GM19438 (cell line): ENCODE measurements at regions not wholly inside any gene's neighbourhood (a gene's known extent, or its start where the extent isn't known, plus 50 kb on each side); places are given as distances from the start of the nearest gene placed in this dataset.

Experiments
- ATAC-seq: cut with Tn5 transposase; IDR thresholded peaks from one replicate; pipeline ENCODE4 v1.9.1; 2021; ENCODE audit warnings: low read depth; ENCODE audit not compliant: unreplicated experiment

DNA sequence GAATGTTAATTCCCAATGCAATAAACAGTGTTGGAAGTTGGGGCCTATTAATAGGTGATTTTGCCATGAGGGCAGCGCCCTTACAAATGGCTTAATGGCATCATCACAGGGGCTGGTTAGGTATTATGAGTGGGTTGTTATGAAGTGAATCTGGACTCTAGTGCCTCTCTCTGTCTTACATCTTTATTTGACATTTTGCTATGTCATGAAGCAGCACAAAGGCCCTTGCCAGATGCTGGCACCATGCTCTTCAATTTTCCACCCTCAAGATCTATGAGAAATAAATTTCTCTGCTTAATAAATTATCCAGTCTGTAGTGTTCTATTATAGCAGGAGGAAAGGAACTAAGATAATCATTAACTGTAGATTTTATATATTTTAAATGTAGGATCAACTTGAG lies 1098.7 kb upstream of the NUDT12 start:
- no peak for ATAC-seq

DNA sequence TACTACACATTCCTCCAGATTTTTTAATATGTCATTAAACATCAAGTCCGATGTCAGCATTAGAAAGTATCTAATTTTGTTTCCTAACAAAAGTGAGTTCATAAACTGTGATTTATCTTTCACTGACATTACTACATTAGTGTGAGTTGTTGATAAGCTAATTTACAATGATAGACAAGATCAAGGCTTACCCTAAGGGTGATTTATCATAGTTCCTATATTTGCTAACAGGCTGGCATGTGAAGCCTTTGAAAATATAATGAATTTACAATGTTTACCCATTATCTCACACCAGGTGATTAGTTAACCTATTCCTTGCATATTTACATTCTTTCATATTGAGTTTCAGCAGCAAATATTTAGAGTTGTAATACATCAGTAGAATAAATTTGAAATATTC lies 1096.9 kb upstream of the NUDT12 start:
- ATAC-seq = no peak

DNA sequence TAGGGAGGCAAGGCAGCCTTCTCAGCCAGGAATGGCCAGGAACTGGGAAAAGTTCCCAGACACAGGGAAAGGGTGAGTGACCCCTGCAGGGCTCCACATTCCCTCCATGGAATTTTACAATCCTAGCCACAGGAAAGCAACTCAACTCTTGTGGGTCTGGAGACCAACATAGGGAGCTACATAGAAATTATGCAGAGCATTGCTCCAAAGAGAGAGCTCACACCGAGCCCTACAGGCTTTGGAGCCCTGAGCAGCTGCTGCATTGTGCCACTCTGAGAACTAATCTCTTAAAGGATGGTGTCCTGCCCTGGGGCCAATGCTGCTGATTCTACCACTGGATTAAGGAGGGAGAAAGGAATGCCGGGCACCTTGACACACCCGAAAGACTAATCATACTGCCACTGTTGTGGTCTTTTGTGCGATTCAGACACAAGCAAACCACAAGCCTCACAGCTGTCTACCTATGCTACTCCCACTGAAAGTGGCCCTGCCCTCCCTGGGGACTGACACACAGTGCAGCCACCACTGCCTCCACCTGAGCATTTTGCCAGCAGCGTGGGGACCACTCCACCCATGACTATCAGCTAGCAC lies 1089.8 kb upstream of the NUDT12 start:
- no peak for ATAC-seq

DNA sequence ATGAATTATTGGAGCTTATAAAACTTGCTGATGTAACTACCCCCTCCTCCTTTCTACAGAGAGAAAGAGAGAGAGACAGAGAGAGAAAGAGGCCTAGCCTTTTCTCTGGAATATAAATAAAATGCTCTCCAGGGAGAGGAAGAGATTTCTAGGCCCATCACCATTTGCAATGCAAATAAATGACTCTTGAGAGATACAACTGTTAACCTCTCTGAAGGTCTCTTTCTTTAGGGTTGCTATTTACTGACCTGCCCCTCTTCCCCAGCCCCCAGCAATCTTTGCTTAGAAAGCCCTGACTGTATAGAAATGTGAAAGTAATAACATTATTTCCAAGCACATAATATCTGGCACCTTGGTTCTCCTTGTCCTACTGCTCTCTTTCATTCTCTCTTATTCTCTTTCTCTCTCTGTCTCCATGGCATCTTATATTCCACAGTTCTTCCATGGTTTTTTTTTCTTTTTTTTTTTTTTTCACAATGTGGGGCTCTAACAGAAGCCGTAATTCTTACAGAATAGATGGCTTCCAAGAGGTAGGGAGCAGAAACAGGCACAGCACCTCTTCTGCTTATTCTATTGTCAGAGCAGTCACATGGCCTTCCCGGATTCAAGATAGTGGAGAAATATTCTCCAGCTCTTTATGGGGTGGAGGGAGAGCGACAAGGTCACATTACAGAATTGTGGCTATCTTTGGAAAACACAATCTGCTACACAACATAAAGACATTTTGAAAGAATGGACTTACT lies 1087.9 kb upstream of the NUDT12 start:
- no peak for ATAC-seq

DNA sequence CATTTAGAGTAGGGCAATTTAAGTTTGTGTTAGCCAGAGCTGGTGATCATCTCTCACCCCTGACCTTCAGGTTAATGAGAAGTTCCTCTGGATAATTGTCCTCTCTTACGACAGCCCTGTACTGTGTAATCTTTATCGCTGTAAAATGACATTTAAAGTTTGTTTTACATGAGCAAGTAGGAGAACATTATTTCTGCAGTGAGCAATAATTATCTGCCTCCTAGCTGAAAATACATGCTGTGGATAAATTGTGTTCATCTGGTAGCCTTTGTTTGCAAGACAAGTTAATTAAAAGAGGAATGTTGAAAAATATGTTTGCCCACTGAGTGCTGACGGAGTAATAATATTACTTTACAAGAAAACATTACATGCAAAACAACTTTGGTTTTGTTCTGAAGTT lies 1083.8 kb upstream of the NUDT12 start:
- no peak for ATAC-seq

DNA sequence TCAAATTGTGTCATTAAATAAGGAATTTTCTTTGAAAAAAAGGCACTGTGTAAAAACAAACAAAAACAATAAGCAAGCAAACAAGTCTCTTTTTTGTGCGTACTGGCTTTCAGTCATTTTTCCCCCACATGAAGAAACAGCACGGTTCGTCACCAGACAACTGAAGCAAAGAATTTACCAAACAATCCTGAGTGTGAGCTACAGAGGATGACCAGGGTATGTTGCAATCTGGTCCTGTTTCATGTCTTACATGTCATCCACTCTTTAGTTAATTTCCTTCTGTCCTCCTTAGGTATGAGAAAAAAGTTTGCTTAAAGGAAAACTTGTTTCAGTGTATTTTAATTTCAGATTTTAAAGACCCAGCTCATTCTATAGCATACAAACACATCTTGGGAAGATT lies 1080.7 kb upstream of the NUDT12 start:
- no peak for ATAC-seq

DNA sequence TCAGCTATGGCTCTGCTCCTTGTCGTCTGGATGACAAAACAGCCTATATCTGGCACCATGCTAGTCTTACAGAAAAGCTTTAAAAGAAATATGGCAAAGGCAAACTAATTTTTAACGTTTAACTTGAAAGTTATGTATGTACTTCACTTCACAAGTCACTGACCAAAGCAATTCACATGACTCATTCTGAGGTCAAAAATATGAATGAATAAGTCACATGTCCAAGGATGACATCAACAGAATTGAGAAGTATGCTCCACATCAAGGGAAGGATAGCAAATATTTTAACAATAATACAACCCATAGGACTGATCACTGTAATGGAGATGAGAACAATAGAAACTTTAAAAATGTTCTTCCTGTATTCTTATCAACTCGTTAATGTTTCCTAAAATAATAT lies 1072.6 kb upstream of the NUDT12 start:
- no peak for ATAC-seq

DNA sequence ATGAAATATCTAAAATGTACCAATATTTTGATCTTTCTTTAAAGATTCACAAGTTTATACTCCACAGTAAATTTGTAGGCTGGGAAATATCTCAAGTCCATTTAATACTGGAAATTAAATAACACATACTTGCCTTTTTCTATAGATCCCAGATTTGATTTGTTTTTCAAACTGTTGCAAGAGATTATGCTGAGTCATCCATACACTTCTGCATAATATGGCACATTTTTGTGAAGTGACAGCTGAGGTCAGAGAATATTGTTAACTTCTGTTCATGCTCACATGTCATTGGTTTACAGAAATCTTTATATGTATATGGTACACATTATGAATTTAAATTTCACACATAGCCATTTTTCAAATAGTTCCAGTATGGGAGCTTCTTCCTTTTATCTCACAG lies 1066.3 kb upstream of the NUDT12 start:
- no peak for ATAC-seq

DNA sequence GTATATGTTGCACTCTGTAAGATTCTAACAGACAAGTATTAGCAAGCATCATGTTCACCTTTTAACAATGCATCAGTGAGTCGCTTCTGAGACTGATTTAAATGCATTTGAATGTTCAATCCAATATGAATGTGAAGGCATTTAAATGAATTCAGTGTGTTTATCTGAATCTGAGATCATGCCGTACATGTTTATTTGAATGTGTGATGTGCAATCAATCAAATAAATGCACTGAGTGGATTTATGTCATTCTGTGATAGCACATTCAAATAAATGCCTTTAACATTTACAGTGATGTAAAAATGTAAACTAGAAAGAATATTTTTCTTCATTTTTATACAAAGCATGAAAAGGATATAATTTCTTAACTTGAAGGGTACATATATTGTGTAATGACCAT lies 1063.5 kb upstream of the NUDT12 start:
- no peak for ATAC-seq

DNA sequence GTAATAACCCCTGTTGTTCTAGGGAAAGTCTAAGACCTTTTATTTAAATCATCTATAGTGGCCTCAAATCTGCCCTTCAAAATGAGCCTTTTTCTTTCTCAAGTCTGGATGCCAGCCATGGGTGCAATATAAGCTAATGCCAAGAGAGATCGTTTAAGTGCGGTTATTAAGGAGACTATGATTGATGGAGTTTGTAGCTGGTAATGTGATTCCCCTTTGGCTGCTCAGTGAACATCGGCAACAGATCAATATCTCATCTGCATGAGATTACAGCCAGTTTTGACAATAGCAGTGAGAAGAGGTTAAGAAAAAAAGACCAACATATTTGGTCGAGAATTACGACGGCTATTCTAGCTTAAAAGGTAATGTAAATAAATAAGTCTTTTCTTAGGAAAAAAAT lies 1049.4 kb upstream of the NUDT12 start:
- no peak for ATAC-seq

DNA sequence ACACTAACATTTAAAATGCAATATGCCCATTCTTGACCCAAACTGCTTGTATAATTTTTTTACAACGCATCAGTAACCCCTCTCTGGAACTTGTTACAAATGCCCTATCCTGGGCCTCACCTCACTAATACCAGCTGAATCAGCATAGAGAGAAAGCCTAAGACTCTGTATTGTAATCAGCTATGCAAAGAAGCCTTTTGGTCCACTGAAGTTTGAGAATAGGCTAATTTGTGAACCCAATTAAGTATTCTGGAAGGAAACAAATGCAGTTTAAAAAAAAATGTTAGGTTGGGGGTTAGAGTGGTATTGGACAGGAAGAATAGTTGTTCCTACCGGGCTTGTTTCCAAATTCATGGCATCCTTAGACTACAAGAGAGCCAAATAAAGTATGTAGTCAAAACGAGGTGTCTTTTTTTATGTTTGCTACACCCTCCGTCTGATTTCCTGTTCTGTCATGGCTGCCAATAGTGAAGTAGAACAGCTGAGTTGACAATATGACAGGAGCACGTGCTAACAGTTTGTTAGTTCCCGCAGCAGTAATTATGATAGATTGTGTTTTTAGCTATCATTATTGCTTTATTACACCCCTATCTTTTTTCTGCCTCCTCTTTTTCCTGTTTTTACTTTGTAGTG lies 1048.7 kb upstream of the NUDT12 start:
- no peak for ATAC-seq

DNA sequence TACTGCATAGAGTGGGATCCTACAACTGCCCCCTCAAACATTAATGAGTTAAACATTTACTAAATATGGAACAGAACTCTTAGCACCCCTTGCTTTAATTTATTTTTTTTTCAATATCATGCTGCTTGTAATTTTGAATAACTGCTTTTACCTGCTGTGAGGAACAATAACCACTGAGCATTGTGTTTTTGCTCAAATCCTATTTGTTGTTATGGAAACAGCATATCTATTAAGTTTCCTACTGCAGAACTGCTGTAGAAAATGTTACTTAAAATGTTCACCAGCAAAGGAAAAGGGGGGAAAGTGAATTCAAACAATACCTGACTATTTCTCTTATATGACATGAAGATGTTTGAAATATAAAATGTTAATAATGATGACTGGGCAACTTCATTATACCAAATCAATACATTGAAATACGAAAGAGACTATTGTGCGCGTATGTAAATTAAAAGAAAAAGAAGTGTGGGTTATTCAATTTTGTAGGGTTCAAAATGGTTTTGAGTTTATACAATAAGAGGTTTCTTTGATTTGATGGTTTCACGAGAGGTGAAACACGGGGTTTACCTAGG lies 1043.8 kb upstream of the NUDT12 start:
- no peak for ATAC-seq

DNA sequence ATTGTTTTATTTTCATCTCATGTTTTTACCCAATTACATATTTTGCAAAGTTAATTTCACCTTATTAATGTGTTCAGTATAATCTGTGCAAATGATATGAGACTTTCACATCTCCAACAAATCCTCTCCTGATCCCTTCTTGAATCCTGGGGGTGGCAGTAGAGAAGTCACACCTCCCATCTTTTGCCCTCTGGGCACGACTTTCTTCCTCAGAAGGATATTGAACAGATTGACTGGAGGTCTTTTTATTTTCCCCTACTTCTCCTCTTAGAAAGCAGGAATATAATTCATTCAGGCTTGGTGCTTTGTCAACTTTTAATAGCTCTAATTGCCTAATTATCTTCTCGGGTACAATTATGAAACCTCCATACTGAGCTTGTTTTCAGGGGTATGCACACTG lies 1037.1 kb upstream of the NUDT12 start:
- ATAC-seq = no peak

DNA sequence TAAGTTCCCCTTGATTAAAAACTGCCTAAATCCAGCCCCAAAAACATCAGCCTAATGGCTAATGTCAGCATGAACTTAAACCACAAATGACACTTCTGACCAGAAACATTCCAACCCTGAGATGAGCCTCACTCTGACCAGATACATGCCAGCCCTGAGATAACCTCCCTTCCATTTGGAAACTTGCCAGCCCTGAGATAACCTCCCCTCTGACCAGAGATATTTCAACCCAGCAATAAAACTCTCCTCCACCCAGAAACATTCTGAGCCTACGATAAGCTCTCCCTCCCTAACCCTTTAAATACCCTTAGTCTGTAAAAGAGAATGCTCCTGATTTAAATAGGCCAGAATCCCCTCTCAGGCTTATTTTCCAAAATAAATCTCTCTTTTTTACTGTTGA lies 1035.7 kb upstream of the NUDT12 start:
- ATAC-seq = no peak

DNA sequence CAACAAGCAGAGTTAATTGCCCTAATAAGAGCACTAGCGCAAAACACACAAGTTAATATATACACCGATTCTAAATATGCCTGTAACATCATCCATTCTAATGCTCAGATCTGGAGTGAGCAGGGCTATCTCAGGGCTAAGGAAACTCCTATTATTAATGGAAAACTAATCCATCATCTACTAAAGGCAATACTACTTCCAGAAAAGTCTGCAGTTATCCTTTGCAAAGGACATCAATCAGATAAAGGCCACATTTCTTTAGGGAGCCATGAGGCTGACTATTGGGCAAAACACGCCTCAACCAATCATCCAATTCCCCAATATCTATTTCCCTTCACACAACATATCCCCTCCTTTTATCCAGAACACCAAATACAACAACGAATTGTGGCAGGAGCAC lies 1032.3 kb upstream of the NUDT12 start:
- no peak for ATAC-seq

DNA sequence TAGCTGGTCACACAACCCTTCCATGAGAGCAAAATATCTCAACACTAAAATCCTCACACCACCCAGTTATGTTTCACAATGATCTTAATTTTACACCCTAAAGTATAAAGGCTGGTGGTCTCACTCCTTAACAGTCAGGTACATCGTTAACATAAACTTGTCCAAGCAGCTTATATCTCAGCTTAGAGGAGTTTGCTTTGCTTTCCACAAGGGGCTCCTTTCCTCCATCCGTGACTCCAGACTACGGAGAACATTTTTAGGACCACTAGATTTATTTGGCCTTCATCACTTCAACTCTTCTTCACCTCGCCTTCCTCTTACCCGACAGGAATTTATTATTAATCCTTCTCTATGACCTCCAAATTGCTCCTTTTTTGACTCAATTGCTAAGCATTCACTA lies 1014.1 kb upstream of the NUDT12 start:
- no peak for ATAC-seq

DNA sequence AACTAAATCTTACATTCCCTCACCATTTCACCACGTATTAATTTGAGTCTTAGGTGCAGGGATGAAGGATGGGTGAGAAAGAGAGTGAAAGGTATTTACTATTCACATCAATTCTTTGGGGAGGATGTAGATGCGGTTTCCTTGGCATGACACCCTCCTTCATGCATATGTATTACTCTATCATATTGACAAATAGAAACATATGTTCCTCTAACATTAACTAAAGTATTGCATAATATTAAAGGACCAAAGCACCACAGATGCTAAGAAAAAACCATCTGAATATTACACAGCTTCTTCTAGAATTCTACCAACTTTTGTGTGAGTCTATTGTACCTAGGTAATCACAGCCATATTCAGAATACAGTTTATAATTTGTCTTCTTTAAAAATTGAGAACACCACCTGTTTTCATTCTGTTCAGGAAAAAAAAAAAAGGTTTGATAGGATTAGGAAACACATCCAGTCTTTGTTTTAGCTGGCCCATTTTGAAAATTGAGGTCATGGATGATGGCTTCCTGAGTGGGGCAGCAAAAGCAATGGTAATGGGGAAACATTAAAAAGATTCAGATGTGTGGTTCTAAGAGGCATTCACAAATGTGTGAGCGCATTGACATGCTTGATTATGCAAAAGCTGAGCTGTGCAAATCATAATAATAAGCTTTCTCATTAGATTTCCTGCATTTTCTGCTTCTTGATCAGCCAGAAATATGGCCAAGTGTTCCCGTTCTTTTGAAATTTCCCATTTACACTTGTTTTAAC lies 1011.5 kb upstream of the NUDT12 start:
- ATAC-seq = no peak

DNA sequence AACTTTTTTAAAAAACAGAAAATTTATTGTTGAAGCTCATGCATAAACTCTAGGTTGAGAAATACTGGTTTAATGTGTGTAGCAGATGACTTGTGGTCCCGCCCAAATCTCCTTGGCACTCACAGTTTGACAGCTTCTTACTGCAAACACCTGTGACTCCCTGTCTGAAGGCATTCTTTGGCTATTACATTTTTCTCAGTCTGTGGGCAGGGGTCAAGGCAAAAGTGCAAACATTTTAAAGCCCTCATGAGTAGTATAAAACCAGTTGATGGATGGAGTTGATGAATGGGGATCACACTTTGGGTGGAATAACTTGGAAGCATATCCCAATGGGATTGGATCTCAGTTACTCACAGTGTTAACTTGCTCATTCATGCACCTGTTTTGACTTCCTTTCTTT lies 1007.0 kb upstream of the NUDT12 start:
- no peak for ATAC-seq

DNA sequence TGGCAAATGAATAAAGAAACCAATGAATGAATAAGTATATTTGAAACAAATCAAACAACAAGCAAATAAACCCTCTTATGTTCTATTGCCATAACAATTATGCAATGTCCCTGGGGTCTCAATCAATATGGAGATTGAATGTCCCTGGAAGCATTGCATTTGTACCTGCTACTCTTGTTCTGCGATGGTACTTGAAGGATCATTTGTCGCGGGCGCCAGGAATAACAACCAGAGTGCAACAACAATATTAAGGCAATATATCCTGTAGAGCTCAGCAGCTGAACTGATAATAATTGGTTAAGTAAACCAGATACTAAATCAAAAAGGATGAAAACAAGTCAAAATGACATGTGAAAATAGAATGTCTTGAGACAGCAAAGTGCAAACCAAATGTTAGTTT lies 1001.9 kb upstream of the NUDT12 start:
- no peak for ATAC-seq

DNA sequence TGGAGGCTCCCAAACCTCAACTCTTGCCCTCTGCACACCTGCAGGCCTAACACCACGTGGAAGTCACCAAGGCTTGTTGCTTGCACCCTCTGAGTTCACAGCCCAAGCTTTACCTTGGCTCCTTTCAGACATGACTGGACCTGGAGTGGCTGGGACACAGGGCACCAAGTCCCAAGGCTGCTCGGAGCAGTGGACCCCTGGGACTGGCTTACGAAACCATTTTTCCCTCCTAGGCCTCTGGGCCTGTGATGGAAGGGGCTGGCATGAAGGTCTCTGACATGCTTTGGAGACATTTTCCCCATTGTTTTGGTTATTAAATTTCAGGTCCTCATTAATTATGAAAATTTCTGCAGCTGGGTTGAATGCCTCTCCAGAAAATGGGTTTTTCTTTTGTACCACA lies 994.4 kb upstream of the NUDT12 start:
- no peak for ATAC-seq

DNA sequence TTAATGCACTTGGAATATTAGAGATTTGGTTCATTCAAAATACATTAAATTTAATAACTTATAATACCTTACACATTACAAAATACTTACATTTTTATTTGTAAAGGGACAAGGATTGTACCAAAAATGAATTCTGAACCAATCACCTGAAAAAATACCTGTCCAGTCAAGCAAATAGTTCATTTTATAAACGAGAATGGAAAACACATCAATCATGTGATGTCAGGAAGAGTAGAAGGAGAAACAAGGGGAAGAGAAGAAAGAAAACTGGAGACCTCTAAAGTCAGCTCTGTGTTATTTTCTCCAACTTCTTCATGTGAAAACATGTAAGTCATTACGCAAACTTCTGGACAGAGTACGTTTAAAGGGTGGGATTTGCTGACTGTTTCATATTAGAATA lies 989.0 kb upstream of the NUDT12 start:
- no peak for ATAC-seq
